ENCODE measurements at regions not wholly inside any gene's neighbourhood (a gene's known extent, or its start where the extent isn't known, plus 50 kb on each side); places are given as distances from the start of the nearest gene placed in this dataset.

- no peak for DNase-seq (ENCODE audit: low read depth, low spot score)
These were observed 148.7 kb downstream of the ZNF326 start for GRCh38 chr1:90143591-90143990.

GRCh38 chr1:90142697-90143096 is 147.8 kb downstream of the ZNF326 start:
- DNase-seq (ENCODE audit: low read depth, low spot score) = no peak

GRCh38 chr1:90139837-90140236 is 144.9 kb downstream of the ZNF326 start:
- DNase-seq (ENCODE audit: low read depth, low spot score) = no peak

GRCh38 chr1:90135286-90135685 is 140.4 kb downstream of the ZNF326 start:
- no peak for DNase-seq (ENCODE audit: low read depth, low spot score)

GRCh38 chr1:90134175-90134955 is 139.5 kb downstream of the ZNF326 start:
- no peak for DNase-seq (ENCODE audit: low read depth, low spot score)

GRCh38 chr1:90133133-90133532 is 138.2 kb downstream of the ZNF326 start:
- DNase-seq (ENCODE audit: low read depth, low spot score) = peak; percentile 82

- DNase-seq (ENCODE audit: low read depth, low spot score) = no peak
These were observed 137.4 kb downstream of the ZNF326 start for GRCh38 chr1:90132306-90132705.

GRCh38 chr1:90127288-90127953 is 132.5 kb downstream of the ZNF326 start:
- DNase-seq (ENCODE audit: low read depth, low spot score) = no peak

GRCh38 chr1:90126834-90127233 is 131.9 kb downstream of the ZNF326 start:
- no peak for DNase-seq (ENCODE audit: low read depth, low spot score)

GRCh38 chr1:90122654-90123340 is 127.9 kb downstream of the ZNF326 start:
- no peak for DNase-seq (ENCODE audit: low read depth, low spot score)

GRCh38 chr1:90114521-90115141 is 119.7 kb downstream of the ZNF326 start:
- DNase-seq (ENCODE audit: low read depth, low spot score) = peak; percentile 68

GRCh38 chr1:90107990-90108389 is 113.1 kb downstream of the ZNF326 start:
- DNase-seq (ENCODE audit: low read depth, low spot score) = no peak

- no peak for DNase-seq (ENCODE audit: low read depth, low spot score)
These were observed 111.4 kb downstream of the ZNF326 start for GRCh38 chr1:90106311-90106710.

GRCh38 chr1:90104941-90105538 is 110.1 kb downstream of the ZNF326 start:
- DNase-seq (ENCODE audit: low read depth, low spot score) = no peak

- no peak for DNase-seq (ENCODE audit: low read depth, low spot score)
These were observed 105.7 kb downstream of the ZNF326 start for GRCh38 chr1:90100566-90100965.

GRCh38 chr1:90092441-90092840 is 97.5 kb downstream of the ZNF326 start:
- DNase-seq (ENCODE audit: low read depth, low spot score) = no peak
